GM20431 (cell line): ENCODE measurements at regions not wholly inside any gene's neighbourhood (a gene's known extent, or its start where the extent isn't known, plus 50 kb on each side); places are given as distances from the start of the nearest gene placed in this dataset.

Source experiments
- in situ Hi-C: fragments of 300-500 bp; cut with MseI, MboI; formaldehyde crosslinking; loops from one replicate; pipeline ENCODE4 v1.15.0; 2020; ENCODE audit warnings: low sequenced_read_pairs; ENCODE audit not compliant: unreplicated experiment

DNA sequence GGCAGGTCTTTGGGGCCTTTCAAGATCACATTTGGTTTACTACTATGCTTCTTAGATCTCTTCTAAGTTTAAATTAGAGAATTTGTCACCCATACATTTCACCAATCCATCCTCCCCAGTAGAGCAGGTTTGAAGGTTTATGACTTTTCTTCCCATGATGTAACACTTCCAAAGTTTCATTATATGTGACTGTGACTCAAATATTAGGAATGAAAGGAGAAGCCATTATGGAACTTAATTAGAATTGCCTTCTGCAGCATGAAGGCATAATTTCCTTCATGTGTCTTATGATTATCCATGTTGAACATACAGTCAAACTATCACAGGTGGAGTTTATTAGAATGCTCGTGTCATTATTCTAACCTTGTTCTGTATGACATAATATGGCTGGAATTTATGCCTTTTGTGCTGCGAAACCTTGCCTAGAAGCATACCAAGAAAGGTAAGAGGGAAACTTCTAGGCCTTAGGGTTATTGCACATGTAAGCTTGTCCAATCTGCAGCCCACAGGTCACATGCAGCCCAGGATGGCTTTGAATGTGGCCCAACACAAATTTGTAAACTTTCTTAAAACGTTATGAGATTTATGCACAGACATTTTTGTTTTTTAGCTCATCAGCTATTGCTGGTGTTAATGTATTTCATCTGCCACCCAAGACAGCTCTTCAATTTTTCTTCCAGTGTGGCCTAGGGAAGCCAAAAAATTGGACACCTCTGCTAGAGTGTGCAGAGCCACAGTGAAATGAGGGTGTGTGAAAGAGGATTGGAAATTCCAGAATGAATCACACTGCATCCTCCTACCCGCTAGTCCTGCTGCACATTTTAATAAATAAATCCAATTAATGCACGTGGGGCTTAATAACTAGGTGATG, 133.6 kb downstream of the TMEM26 start:
- in situ Hi-C loops = no loop called here

DNA sequence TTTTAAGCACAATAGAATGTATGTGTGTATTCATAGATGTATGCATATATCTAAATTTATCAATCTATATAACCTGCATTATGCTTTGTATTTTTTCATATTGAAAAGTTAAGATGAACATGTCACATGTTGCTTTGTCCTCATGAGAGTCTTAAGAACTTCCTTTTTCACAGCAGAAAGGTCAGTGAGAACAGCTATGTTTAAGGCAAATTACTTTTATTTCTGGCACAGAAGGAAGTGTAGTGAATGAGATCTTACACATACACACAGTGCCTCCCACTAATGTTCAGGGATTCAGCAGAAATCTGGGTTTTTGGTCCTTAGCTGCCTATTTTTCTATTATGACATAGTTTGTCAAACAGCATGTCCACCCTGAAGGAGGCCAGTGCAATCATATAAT, 134.8 kb downstream of the TMEM26 start:
- in situ Hi-C loops = no loop called here

DNA sequence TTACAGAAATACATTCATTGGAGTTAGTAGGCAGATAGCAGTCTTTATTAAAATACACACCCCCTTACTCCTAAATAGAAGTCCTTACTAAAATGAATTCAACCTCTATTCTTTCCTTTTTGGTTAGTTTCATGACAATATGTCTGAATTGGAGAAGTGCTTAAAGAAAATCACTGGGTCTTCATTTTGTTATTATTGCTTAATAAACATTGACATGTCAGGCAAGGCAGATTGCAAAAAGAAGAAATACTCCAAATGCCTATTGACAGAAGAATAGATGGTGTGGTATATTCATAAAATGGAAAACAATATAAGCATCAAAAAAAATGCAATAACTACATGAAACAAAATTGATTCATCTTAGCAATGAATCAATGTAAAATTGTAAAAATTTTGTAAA, 135.5 kb downstream of the TMEM26 start:
- in situ Hi-C loops = no loop called here

GRCh38 chr10:61316676-61317265, 136.4 kb downstream of the TMEM26 start:
- in situ Hi-C loops = no loop called here

- in situ Hi-C loops = no loop called here
Observed at GRCh38 chr10:61314273-61314672, 138.9 kb downstream of the TMEM26 start.

- in situ Hi-C loops = no loop called here
Observed at GRCh38 chr10:61313460-61313859, 139.7 kb downstream of the TMEM26 start.

- in situ Hi-C loops = no loop called here
Observed at GRCh38 chr10:61304746-61305145, 148.4 kb downstream of the TMEM26 start.

DNA sequence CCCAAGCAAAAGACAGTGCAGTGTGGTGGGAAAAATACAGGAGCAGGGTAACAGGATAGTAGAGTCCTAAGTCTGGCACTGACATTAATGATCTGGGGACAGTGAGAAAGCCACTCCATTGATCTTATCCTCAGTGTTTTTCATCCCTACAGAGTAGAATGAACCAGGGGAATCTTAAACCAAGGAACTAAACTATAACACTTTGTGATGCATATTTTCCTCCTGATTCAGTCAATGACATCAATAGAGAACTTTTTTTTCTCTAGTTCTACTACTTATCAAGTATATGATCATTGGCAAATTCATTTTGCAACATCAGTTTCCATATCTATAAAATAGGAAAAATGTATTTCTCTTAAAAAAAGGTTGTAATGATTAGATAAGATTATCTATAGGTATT, 151.1 kb downstream of the TMEM26 start:
- in situ Hi-C loops = no loop called here

GRCh38 chr10:61301575-61301974, 151.6 kb downstream of the TMEM26 start:
- in situ Hi-C loops = no loop called here

- in situ Hi-C loops = no loop called here
Observed at GRCh38 chr10:61299841-61300240, 153.3 kb downstream of the TMEM26 start.

- in situ Hi-C loops = no loop called here
Observed at GRCh38 chr10:61299156-61299555, 154.0 kb downstream of the TMEM26 start.

- in situ Hi-C loops = no loop called here
Observed at GRCh38 chr10:61298194-61298593, 155.0 kb downstream of the TMEM26 start.

- in situ Hi-C loops = no loop called here
Observed at GRCh38 chr10:61296161-61296560, 157.0 kb downstream of the TMEM26 start.

GRCh38 chr10:61294131-61294530, 159.1 kb downstream of the TMEM26 start:
- in situ Hi-C loops = no loop called here

- in situ Hi-C loops = no loop called here
Observed at GRCh38 chr10:61289813-61290212, 163.4 kb downstream of the TMEM26 start.

DNA sequence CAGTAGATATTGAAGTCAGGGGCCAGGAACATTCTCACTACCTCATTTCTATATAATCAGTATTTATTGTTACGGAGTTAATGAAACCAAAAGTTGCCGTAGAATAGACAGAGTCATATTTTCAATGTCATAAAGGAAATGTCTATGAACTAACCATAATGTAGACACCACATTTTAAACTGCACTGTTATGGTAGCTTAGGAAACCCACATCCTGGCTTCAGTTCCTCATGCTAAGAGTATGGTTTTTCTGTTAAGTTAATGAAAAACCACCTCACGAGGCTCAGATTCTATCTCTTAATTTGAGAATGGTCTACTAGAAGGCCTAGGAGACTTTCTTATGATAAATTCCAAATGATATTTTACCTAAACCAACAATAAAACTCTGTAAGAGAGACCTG, 166.5 kb downstream of the TMEM26 start:
- in situ Hi-C loops = no loop called here

DNA sequence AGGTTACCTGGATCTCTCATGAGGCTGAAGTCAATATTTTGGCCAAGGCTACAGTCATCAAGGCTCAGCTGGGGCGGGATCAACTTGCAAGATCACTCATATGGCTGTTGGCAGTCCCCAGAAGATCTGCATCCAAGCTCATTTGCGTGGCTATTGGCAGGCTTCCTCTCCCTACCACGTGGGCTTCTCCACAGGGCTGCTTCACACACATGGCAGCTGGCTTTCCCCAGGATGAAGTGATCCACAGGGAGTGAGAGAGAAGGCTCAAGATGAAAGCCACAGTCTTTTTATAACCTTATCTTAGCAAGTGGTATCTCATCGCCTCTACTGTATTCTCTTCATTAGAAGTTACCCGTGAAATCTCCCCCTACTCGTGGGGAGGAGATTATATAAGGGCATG, 167.4 kb downstream of the TMEM26 start:
- in situ Hi-C loops = no loop called here

GRCh38 chr10:61284222-61284890, 168.8 kb downstream of the TMEM26 start:
- in situ Hi-C loops = no loop called here

- in situ Hi-C loops = no loop called here
Observed at GRCh38 chr10:61283481-61284221, 169.5 kb downstream of the TMEM26 start.

- in situ Hi-C loops = no loop called here
Observed at GRCh38 chr10:61283066-61283465, 170.1 kb downstream of the TMEM26 start.

- in situ Hi-C loops = no loop called here
Observed at GRCh38 chr10:61280303-61280702, 172.9 kb downstream of the TMEM26 start.
